ENCODE measurements at regions not wholly inside any gene's neighbourhood (a gene's known extent, or its start where the extent isn't known, plus 50 kb on each side); places are given as distances from the start of the nearest gene placed in this dataset.
"Not testable (repeated sequence)": the region's sequence is repeated elsewhere in the genome, so short reads cannot be mapped to it uniquely, and the experiment has no call there.

- no peak for DNase-seq (ENCODE audit: low spot score)
Observed at GRCh38 chr1:196088541-196088940, 519.7 kb downstream of the KCNT2 start.

DNA sequence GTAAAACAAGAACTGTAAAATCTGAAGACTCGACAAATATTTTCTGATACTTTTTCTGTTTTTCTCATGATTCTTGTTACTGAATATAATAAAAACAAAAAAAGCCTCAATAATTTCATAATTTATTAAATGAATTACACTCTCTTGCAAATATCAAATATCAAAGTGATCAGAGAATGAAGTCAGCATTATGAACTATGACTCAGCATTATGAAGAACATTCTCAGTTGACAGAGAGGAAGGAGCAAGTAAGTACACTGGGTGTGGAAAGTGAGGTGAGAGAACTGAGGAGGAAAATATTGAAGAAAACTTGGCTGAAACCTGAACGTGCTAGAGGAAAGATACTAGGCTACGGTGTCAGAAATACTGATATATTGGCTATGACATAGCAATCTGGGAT, 529.5 kb downstream of the KCNT2 start:
- no peak for DNase-seq (ENCODE audit: low spot score)

GRCh38 chr1:196075621-196076020, 532.6 kb downstream of the KCNT2 start:
- no peak for DNase-seq (ENCODE audit: low spot score)

DNA sequence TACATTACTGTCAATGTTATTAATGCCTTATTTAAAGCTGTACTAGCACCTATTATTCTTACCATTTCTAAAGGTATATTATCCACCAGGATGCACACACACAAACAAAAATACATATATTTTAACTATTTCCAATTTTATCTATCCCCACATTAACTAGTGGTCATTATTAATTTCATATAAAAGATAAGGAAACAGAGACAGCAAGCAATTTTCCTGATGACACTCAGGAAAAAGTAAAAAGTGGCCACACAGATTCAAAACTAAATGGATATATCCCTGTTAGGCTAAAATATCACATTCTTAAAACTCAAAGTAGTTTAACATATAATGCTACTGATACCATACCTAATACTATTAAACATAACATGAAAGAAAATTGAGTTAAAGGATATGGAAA, 534.1 kb downstream of the KCNT2 start:
- no peak for DNase-seq (ENCODE audit: low spot score)

DNA sequence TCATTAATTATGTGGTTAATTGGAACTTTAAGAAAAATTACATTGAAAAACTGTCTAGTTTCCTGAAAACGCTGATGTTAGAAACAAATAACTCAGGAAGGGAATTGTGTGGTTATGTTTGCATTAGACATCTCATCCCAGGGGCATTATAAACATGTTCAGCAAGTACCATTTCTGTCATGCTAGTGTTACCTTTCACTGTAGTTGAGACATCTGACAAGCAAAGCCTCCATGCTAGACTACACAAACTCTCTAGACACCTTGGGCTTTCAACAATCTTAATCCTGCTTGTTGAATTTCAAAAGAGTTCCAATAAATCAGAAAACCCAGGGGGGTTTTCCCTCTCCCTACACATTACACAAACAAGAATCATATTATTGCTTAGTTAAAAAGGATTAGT, 536.8 kb downstream of the KCNT2 start:
- DNase-seq (ENCODE audit: low spot score) = no peak

- DNase-seq (ENCODE audit: low spot score) = no peak
Observed at GRCh38 chr1:196070940-196071339, 537.3 kb downstream of the KCNT2 start.

DNA sequence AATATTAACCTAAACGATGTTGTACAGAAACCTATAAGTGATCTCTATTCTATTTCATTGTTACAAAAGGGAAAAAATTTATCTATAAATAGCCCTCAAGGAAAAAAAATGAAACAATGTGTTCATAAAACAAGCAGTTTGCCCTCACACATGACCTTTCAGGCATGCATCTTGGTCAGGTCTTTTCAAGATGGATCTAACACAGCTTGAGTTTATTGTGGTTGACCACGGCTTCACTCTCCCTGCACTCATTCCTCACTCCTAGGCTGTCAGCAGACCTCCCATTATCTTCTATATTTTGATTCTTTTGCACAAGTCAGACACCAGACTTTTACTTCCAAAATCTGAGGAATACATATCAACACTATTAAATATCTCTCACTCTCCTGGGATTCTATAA, 544.3 kb downstream of the KCNT2 start:
- DNase-seq (ENCODE audit: low spot score) = no peak

GRCh38 chr1:196063294-196063693, 544.9 kb downstream of the KCNT2 start:
- no peak for DNase-seq (ENCODE audit: low spot score)

GRCh38 chr1:196060539-196060938, 547.7 kb downstream of the KCNT2 start:
- DNase-seq (ENCODE audit: low spot score) = no peak

DNA sequence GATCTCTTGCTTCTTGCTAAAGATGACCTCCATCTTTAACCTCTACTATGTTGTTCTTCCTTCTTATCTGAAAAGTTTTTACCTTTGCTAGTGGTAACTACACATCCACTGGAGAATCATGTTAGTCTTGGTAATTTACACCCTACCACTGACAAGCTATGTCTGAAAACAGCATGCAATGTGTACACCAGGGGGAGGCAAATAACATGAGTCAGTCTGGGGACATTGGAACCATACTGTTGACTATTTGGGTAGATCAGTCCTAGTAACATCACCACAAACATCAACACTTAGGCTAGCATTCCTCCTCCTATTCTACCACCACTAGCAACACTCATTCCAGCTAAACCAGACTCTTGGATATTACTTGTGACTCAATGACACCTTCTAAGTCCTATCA, 549.0 kb downstream of the KCNT2 start:
- no peak for DNase-seq (ENCODE audit: low spot score)

DNA sequence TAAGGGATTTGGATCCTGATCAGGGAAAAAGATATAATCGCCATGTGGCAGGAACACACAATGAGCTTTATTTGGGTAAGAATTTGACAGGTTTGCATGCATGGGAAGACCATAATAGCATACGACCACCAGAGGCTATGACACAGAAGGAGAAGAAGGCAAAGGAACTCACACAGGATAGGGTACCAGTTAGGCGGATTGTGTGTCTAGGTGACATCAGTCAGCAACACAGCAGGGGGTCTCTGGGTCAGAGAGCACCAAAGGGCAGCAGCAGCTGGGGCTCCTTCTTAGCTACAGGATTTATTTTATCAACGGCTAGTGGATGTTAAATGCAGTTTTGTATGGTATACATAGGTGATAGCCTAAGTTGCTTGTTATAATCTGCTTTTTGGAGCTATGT, 551.3 kb downstream of the KCNT2 start:
- DNase-seq (ENCODE audit: low spot score) = no peak

DNA sequence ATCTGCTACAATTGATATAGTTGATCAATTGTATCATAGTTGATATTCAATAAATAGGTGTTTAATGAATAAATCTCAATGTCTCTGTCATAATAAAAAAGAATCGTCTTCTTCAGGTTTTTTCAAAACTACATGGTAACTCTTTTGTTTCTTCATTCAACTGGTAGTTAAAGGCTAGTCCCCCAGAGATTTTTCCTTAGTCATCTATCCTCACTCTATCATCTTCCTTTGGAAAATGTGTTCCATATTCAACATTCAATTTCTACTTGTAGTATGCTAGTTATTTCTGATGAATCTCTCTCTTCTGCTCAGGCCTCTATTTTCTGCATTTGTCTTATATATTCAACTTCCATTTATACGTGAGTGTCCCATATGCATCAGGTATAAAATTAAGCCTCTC, 558.8 kb downstream of the KCNT2 start:
- DNase-seq (ENCODE audit: low spot score) = no peak

GRCh38 chr1:196043268-196043667, 565.0 kb downstream of the KCNT2 start:
- no peak for DNase-seq (ENCODE audit: low spot score)

- DNase-seq (ENCODE audit: low spot score) = no peak
Observed at GRCh38 chr1:196034080-196034706, 574.0 kb downstream of the KCNT2 start.

- DNase-seq (ENCODE audit: low spot score) = not testable (repeated sequence)
Observed at GRCh38 chr1:196031387-196031786, 576.9 kb downstream of the KCNT2 start.

GRCh38 chr1:196030455-196030854, 577.8 kb downstream of the KCNT2 start:
- no peak for DNase-seq (ENCODE audit: low spot score)

GRCh38 chr1:196029410-196029809, 578.8 kb downstream of the KCNT2 start:
- no peak for DNase-seq (ENCODE audit: low spot score)

GRCh38 chr1:196027127-196027526, 581.1 kb downstream of the KCNT2 start:
- DNase-seq (ENCODE audit: low spot score) = no peak

DNA sequence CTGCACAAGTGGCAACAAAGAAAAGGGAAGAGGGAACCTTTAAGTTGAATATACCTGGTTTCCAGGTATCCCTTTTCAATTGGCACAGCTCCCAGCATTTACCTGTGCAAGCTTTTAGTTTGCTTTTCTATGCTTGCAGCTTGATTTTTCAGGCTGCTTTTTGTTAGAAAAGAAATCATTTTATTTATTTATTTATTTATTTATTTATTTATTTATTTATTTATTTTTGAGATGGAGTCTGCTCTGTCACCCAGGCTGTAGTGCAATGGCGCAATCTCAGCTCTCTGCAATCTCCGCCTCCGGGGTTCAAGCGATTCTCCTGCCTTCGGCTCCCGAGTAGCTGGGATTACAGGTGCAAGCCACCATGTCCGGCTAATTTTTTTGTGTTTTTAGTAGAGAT, 587.1 kb downstream of the KCNT2 start:
- not testable (repeated sequence) for DNase-seq (ENCODE audit: low spot score)

- no peak for DNase-seq (ENCODE audit: low spot score)
Observed at GRCh38 chr1:196009362-196009761, 598.9 kb downstream of the KCNT2 start.

- no peak for DNase-seq (ENCODE audit: low spot score)
Observed at GRCh38 chr1:196007763-196008162, 600.5 kb downstream of the KCNT2 start.

DNA sequence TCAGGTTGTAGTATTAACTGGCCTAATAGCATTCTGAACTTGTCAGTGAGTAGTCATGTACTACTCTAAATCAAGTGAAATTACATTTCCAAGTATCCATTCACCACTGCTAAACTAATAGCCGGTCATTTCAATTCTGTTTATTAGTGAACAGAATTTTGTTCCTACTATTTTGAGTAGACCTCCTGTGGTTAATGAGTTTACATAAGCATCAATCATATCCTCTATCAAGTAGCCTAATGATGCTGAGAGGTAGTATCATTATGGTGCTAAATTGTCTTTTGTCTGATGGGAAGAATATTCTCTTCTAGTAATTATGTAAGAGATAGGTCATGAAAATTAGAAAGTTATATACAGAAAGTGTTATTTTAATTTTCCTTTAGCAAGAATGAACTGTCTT, 602.8 kb downstream of the KCNT2 start:
- no peak for DNase-seq (ENCODE audit: low spot score)

GRCh38 chr1:196004388-196004787, 603.9 kb downstream of the KCNT2 start:
- DNase-seq (ENCODE audit: low spot score) = not testable (repeated sequence)

- no peak for DNase-seq (ENCODE audit: low spot score)
Observed at GRCh38 chr1:196002906-196003305, 605.3 kb downstream of the KCNT2 start.

GRCh38 chr1:196002296-196002695, 605.9 kb downstream of the KCNT2 start:
- not testable (repeated sequence) for DNase-seq (ENCODE audit: low spot score)

All from cerebellar cortex (tissue), 1 donor.